ENCODE measurements at regions not wholly inside any gene's neighbourhood (a gene's known extent, or its start where the extent isn't known, plus 50 kb on each side); places are given as distances from the start of the nearest gene placed in this dataset.
"Not testable (repeated sequence)": the region's sequence is repeated elsewhere in the genome, so short reads cannot be mapped to it uniquely, and the experiment has no call there.

GRCh38 chr15:20069043-20069442 lies 472.6 kb downstream of the GOLGA6L6 start:
- in situ Hi-C loops (cut with MboI; ENCODE audit: low pct_unique_long_range_greater_than_20kb in 2 of 9, low sequenced_read_pairs in 9 of 9, unreplicated experiment in 9 of 9), result not testable (repeated sequence)

GRCh38 chr15:20066173-20066572 lies 475.4 kb downstream of the GOLGA6L6 start:
- H3K4me3 ChIP-seq; H3K4me1 ChIP-seq (replicated peaks in 1 of 2); H3K27ac ChIP-seq; ATAC-seq (replicated peaks in 6 of 8); in situ Hi-C loops (cut with MboI; ENCODE audit: low pct_unique_long_range_greater_than_20kb in 2 of 9, low sequenced_read_pairs in 9 of 9, unreplicated experiment in 9 of 9): not testable (repeated sequence)
- no CpG with 5 or more reads among the region's 5 CpGs for WGBS, 10 experiments

More at GRCh38 chr15:20069043-20069442, 472.6 kb downstream of the GOLGA6L6 start:
- H3K27ac ChIP-seq; H3K4me1 ChIP-seq (replicated peaks in 1 of 2); H3K4me3 ChIP-seq; ATAC-seq (replicated peaks in 6 of 8): not testable (repeated sequence)
- no CpG with 5 or more reads among the region's 5 CpGs for WGBS, 10 experiments

GRCh38 chr15:20065508-20065907 lies 476.1 kb downstream of the GOLGA6L6 start:
- in situ Hi-C loops (cut with MboI; ENCODE audit: low pct_unique_long_range_greater_than_20kb in 2 of 9, low sequenced_read_pairs in 9 of 9, unreplicated experiment in 9 of 9); ATAC-seq (replicated peaks in 6 of 8); H3K27ac ChIP-seq; H3K4me3 ChIP-seq; H3K4me1 ChIP-seq (replicated peaks in 1 of 2): not testable (repeated sequence)
- no CpG with 5 or more reads among the region's 10 CpGs for WGBS, 10 experiments

- ATAC-seq (replicated peaks in 6 of 8); in situ Hi-C loops (cut with MboI; ENCODE audit: low pct_unique_long_range_greater_than_20kb in 2 of 9, low sequenced_read_pairs in 9 of 9, unreplicated experiment in 9 of 9); H3K27ac ChIP-seq; H3K4me1 ChIP-seq (replicated peaks in 1 of 2); H3K4me3 ChIP-seq: not testable (repeated sequence)
- WGBS, 10 experiments, result no CpG with 5 or more reads among the region's 7 CpGs
Observed at GRCh38 chr15:20063167-20063566, 478.4 kb downstream of the GOLGA6L6 start.

GRCh38 chr15:20060838-20061237 lies 480.8 kb downstream of the GOLGA6L6 start:
- H3K4me1 ChIP-seq (replicated peaks in 1 of 2); ATAC-seq (replicated peaks in 6 of 8); in situ Hi-C loops (cut with MboI; ENCODE audit: low pct_unique_long_range_greater_than_20kb in 2 of 9, low sequenced_read_pairs in 9 of 9, unreplicated experiment in 9 of 9); H3K4me3 ChIP-seq; H3K27ac ChIP-seq: not testable (repeated sequence)
- no CpG with 5 or more reads among the region's 13 CpGs for WGBS, 10 experiments

- in situ Hi-C loops (cut with MboI; ENCODE audit: low pct_unique_long_range_greater_than_20kb in 2 of 9, low sequenced_read_pairs in 9 of 9, unreplicated experiment in 9 of 9); H3K4me3 ChIP-seq; H3K27ac ChIP-seq; ATAC-seq (replicated peaks in 6 of 8); H3K4me1 ChIP-seq (replicated peaks in 1 of 2): not testable (repeated sequence)
- 50 to 80% (median 50%) methylated on average over 1 to 3 of the region's 5 CpGs; no CpG with 5 or more reads in 7 of the 10 experiments for WGBS, 10 experiments
Observed at GRCh38 chr15:20056871-20057270, 484.7 kb downstream of the GOLGA6L6 start.

GRCh38 chr15:20055921-20056320 lies 485.7 kb downstream of the GOLGA6L6 start:
- H3K4me3 ChIP-seq; H3K27ac ChIP-seq; in situ Hi-C loops (cut with MboI; ENCODE audit: low pct_unique_long_range_greater_than_20kb in 2 of 9, low sequenced_read_pairs in 9 of 9, unreplicated experiment in 9 of 9); ATAC-seq (replicated peaks in 6 of 8); H3K4me1 ChIP-seq (replicated peaks in 1 of 2): not testable (repeated sequence)
- no CpG with 5 or more reads among the region's 5 CpGs for WGBS, 10 experiments

- WGBS, 10 experiments, result no CpG with 5 or more reads among the region's 16 CpGs
- ATAC-seq (replicated peaks in 6 of 8); H3K4me3 ChIP-seq; in situ Hi-C loops (cut with MboI; ENCODE audit: low pct_unique_long_range_greater_than_20kb in 2 of 9, low sequenced_read_pairs in 9 of 9, unreplicated experiment in 9 of 9); H3K4me1 ChIP-seq (replicated peaks in 1 of 2); H3K27ac ChIP-seq: not testable (repeated sequence)
Observed at GRCh38 chr15:20048189-20048588, 493.4 kb downstream of the GOLGA6L6 start.

- H3K4me3 ChIP-seq; ATAC-seq (replicated peaks in 6 of 8); H3K27ac ChIP-seq; in situ Hi-C loops (cut with MboI; ENCODE audit: low pct_unique_long_range_greater_than_20kb in 2 of 9, low sequenced_read_pairs in 9 of 9, unreplicated experiment in 9 of 9); H3K4me1 ChIP-seq (replicated peaks in 1 of 2): not testable (repeated sequence)
- no CpG with 5 or more reads among the region's 5 CpGs for WGBS, 10 experiments
Observed at GRCh38 chr15:20045165-20045564, 496.4 kb downstream of the GOLGA6L6 start.

GRCh38 chr15:20040691-20041090 lies 500.9 kb downstream of the GOLGA6L6 start:
- H3K4me1 ChIP-seq (replicated peaks in 1 of 2); H3K4me3 ChIP-seq; ATAC-seq (replicated peaks in 6 of 8); in situ Hi-C loops (cut with MboI; ENCODE audit: low pct_unique_long_range_greater_than_20kb in 2 of 9, low sequenced_read_pairs in 9 of 9, unreplicated experiment in 9 of 9); H3K27ac ChIP-seq: not testable (repeated sequence)
- no CpG with 5 or more reads among the region's 1 CpG for WGBS, 10 experiments

GRCh38 chr15:20025040-20025439 lies 516.6 kb downstream of the GOLGA6L6 start:
- H3K4me3 ChIP-seq; in situ Hi-C loops (cut with MboI; ENCODE audit: low pct_unique_long_range_greater_than_20kb in 2 of 9, low sequenced_read_pairs in 9 of 9, unreplicated experiment in 9 of 9): not testable (repeated sequence)
- no CpG with 5 or more reads among the region's 2 CpGs for WGBS, 10 experiments

GRCh38 chr15:20022349-20022748 lies 519.3 kb downstream of the GOLGA6L6 start:
- ATAC-seq (replicated peaks in 6 of 8); H3K27ac ChIP-seq; in situ Hi-C loops (cut with MboI; ENCODE audit: low pct_unique_long_range_greater_than_20kb in 2 of 9, low sequenced_read_pairs in 9 of 9, unreplicated experiment in 9 of 9); H3K4me3 ChIP-seq; H3K4me1 ChIP-seq (replicated peaks in 1 of 2): not testable (repeated sequence)
- WGBS, 10 experiments, result no CpG with 5 or more reads among the region's 6 CpGs

More at GRCh38 chr15:20025040-20025439, 516.6 kb downstream of the GOLGA6L6 start:
- not testable (repeated sequence) for H3K27ac ChIP-seq; ATAC-seq (replicated peaks in 6 of 8); H3K4me1 ChIP-seq (replicated peaks in 1 of 2)

- H3K4me3 ChIP-seq; in situ Hi-C loops (cut with MboI; ENCODE audit: low pct_unique_long_range_greater_than_20kb in 2 of 9, low sequenced_read_pairs in 9 of 9, unreplicated experiment in 9 of 9); H3K27ac ChIP-seq; H3K4me1 ChIP-seq (replicated peaks in 1 of 2): not testable (repeated sequence)
- no CpG with 5 or more reads among the region's 7 CpGs for WGBS, 10 experiments
- ATAC-seq (replicated peaks in 6 of 8), result peak in 2 of 8 experiments; percentile 25 to 71
Observed at GRCh38 chr15:20021351-20021750, 520.2 kb downstream of the GOLGA6L6 start.

GRCh38 chr15:20020588-20020987 lies 521.0 kb downstream of the GOLGA6L6 start:
- in situ Hi-C loops (cut with MboI; ENCODE audit: low pct_unique_long_range_greater_than_20kb in 2 of 9, low sequenced_read_pairs in 9 of 9, unreplicated experiment in 9 of 9); ATAC-seq (replicated peaks in 6 of 8); H3K4me3 ChIP-seq; H3K27ac ChIP-seq; H3K4me1 ChIP-seq (replicated peaks in 1 of 2): not testable (repeated sequence)
- no CpG with 5 or more reads among the region's 5 CpGs for WGBS, 10 experiments
